GM12874 (cell line): ENCODE measurements at regions not wholly inside any gene's neighbourhood (a gene's known extent, or its start where the extent isn't known, plus 50 kb on each side); places are given as distances from the start of the nearest gene placed in this dataset.

Experiments
- CTCF ChIP-seq: IDR thresholded peaks from 2 replicates; pipeline ENCODE4 v1.5.1; 2011; ENCODE audit warnings: low read depth, mild to moderate bottlenecking, control low read depth, low read length, moderate library complexity; ENCODE audit not compliant: insufficient read depth

- no peak for TF ChIP-seq CTCF
These were observed 306.6 kb downstream of the ACTL7B start for GRCh38 chr9:108549184-108549583.

GRCh38 chr9:108547411-108548135 lies 308.2 kb downstream of the ACTL7B start:
- TF ChIP-seq CTCF = no peak

- no peak for TF ChIP-seq CTCF
These were observed 309.6 kb downstream of the ACTL7B start for GRCh38 chr9:108546215-108546614.

GRCh38 chr9:108545436-108545835 lies 310.4 kb downstream of the ACTL7B start:
- TF ChIP-seq CTCF = no peak

- TF ChIP-seq CTCF = no peak
These were observed 310.9 kb downstream of the ACTL7B start for GRCh38 chr9:108544866-108545265.

GRCh38 chr9:108543251-108543778 lies 312.5 kb downstream of the ACTL7B start:
- no peak for TF ChIP-seq CTCF

- no peak for TF ChIP-seq CTCF
These were observed 318.0 kb downstream of the ACTL7B start for GRCh38 chr9:108537756-108538155.
